ENCODE measurements at regions not wholly inside any gene's neighbourhood (a gene's known extent, or its start where the extent isn't known, plus 50 kb on each side); places are given as distances from the start of the nearest gene placed in this dataset.

DNA sequence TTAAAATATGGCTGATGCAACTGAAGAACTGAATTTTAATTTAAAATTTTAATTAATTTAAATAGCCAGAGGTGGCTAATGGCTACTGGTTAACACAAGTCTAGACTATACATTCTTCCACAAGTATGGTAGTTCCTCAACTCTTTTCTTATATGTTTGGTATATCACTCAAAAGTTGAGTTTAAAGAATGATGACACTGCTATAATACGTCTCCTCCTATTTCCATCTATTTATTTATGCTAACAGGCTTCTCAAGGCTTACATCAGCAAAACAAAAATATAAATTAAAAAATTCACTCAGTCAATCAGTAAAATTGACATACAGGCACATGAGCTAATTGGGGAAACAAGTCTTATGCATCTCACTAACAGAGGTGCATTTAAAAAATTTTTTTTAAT is 227.9 kb upstream of the PMFBP1 start:
- ChIA-PET CTCF (interaction anchor here (0.6 to 1.0 kb wide), 2 partner anchors 8 to 67 kb away, joined by 3 to 6 read pairs; no protein-coding TSS in a partner anchor), POLR2A (ENCODE audit: unreplicated experiment) (no interaction called here)
- Histone ChIP-seq H3K36me3 (ENCODE audit: low read depth, low read length) (no peaks in the 10 kb centered on the region), H3K4me2 (ENCODE audit: low read length) (no peak overlapping the region), H2AFZ (ENCODE audit: low read length) (no peak overlapping the region), H3K9me3 (ENCODE audit: low read length) (no peaks in the 10 kb centered on the region), H3F3A (ENCODE audit: low read length, unreplicated experiment) (no peaks in the 10 kb centered on the region), H3K27me3 (ENCODE audit: low read length) (no peaks in the 10 kb centered on the region), H3K9me2 (replicated peaks; ENCODE audit: low read length) (no peaks in the 10 kb centered on the region), H3K4me3 (ENCODE audit: low read length) (no peak overlapping the region), H3K79me2 (ENCODE audit: low read length) (no peaks in the 10 kb centered on the region), H3K4me1 (ENCODE audit: insufficient read depth, low read length) (no peaks in the 10 kb centered on the region), H3K9ac (ENCODE audit: low read length) (no peak overlapping the region), H4K20me1 (ENCODE audit: low read length) (no peaks in the 10 kb centered on the region), H3K27ac (ENCODE audit: low read length) (no peak overlapping the region)
- ATAC-seq (no peak), DNase-seq (no peak)
- no TSS peak for BruUV-seq (replicated peaks)
- no peak for TF ChIP-seq EZH2phosphoT487 (IDR thresholded peaks at IDR 0.05; ENCODE audit: borderline replicate concordance, low read length)
- intact Hi-C loops (cut with micrococcal nuclease) = loop anchor here (1.0 kb wide), 1 partner anchor 67 kb away; no protein-coding TSS in a partner anchor

GRCh38 chr16:72397876-72398275 is 225.9 kb upstream of the PMFBP1 start:
- DNase-seq (no peak), ATAC-seq (no peak)
- ChIA-PET POLR2A (ENCODE audit: unreplicated experiment) (no interaction called here), CTCF (no interaction called here)
- H3K4me2 ChIP-seq (ENCODE audit: low read length) = no peak overlapping the region
- H3K9me3 ChIP-seq (ENCODE audit: low read length) = no peaks in the 10 kb centered on the region
- H3K36me3 ChIP-seq (ENCODE audit: low read depth, low read length) = no peaks in the 10 kb centered on the region
- H3K27me3 ChIP-seq (ENCODE audit: low read length) = no peaks in the 10 kb centered on the region
- intact Hi-C loops (cut with micrococcal nuclease) = no loop called here
- H3K9me2 ChIP-seq (replicated peaks; ENCODE audit: low read length) = no peaks in the 10 kb centered on the region
- no peaks in the 10 kb centered on the region for H4K20me1 ChIP-seq (ENCODE audit: low read length)
- no peak overlapping the region for H3K9ac ChIP-seq (ENCODE audit: low read length)
- no peaks in the 10 kb centered on the region for H3F3A ChIP-seq (ENCODE audit: low read length, unreplicated experiment)
- no peaks in the 10 kb centered on the region for H3K4me1 ChIP-seq (ENCODE audit: insufficient read depth, low read length)
- no peaks in the 10 kb centered on the region for H3K79me2 ChIP-seq (ENCODE audit: low read length)
- H2AFZ ChIP-seq (ENCODE audit: low read length) = no peak overlapping the region
- no TSS peak for BruUV-seq (replicated peaks)
- TF ChIP-seq EZH2 (IDR thresholded peaks at IDR 0.05; ENCODE audit: low read length, unreplicated experiment) (no peak), EZH2phosphoT487 (IDR thresholded peaks at IDR 0.05; ENCODE audit: borderline replicate concordance, low read length) (no peak), CTCF (conservative IDR thresholded peaks at IDR 0.05; ENCODE audit: low read depth, low read length) (no peak)
- H3K4me3 ChIP-seq (ENCODE audit: low read length) = no peak overlapping the region
- no peak overlapping the region for H3K27ac ChIP-seq (ENCODE audit: low read length)

DNA sequence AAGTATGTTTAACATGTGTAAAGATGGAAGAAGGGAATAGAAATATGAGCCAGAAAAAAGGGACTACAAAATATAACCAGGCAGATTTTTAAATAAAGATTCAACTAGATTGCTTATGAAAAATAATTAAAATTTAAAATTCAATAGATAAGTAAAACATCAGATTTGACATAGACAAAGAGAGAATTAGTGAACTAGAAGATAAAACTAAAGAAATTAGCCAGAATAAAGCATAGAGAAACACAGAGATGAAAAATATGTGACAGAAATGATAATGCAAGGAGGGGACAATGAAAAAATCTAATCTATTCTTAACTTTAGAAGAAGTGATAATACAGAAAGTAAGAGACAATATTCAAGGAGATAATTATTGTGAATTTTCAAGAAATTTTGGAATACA is 222.6 kb upstream of the PMFBP1 start:
- POLR2A ChIA-PET (ENCODE audit: unreplicated experiment) = no interaction called here
- intact Hi-C loops (cut with micrococcal nuclease) = no loop called here

More for the DNA sequence above, 222.6 kb upstream of the PMFBP1 start:
- Histone ChIP-seq H4K20me1 (ENCODE audit: low read length) (no peaks in the 10 kb centered on the region), H3K4me3 (ENCODE audit: low read length) (no peak overlapping the region), H3K9me2 (replicated peaks; ENCODE audit: low read length) (no peaks in the 10 kb centered on the region), H3K9ac (ENCODE audit: low read length) (no peak overlapping the region), H2AFZ (ENCODE audit: low read length) (no peak overlapping the region), H3K36me3 (ENCODE audit: low read depth, low read length) (no peaks in the 10 kb centered on the region), H3K9me3 (ENCODE audit: low read length) (no peaks in the 10 kb centered on the region), H3K4me1 (ENCODE audit: insufficient read depth, low read length) (no peaks in the 10 kb centered on the region), H3K79me2 (ENCODE audit: low read length) (no peaks in the 10 kb centered on the region), H3F3A (ENCODE audit: low read length, unreplicated experiment) (no peaks in the 10 kb centered on the region), H3K4me2 (ENCODE audit: low read length) (no peak overlapping the region), H3K27me3 (ENCODE audit: low read length) (no peaks in the 10 kb centered on the region), H3K27ac (ENCODE audit: low read length) (no peak overlapping the region)
- CTCF ChIA-PET = no interaction called here
- ATAC-seq = no peak
- TF ChIP-seq EZH2 (IDR thresholded peaks at IDR 0.05; ENCODE audit: low read length, unreplicated experiment) (no peak), EZH2phosphoT487 (IDR thresholded peaks at IDR 0.05; ENCODE audit: borderline replicate concordance, low read length) (no peak), CTCF (conservative IDR thresholded peaks at IDR 0.05; ENCODE audit: low read depth, low read length) (no peak)
- BruUV-seq (replicated peaks) = no TSS peak
- DNase-seq = no peak
